Type B pancreatic cell (in vitro differentiated cells): ENCODE measurements at regions not wholly inside any gene's neighbourhood (a gene's known extent, or its start where the extent isn't known, plus 50 kb on each side); places are given as distances from the start of the nearest gene placed in this dataset.
A peak's percentile ranks its signal among the peaks of the same experiment; 100 is the strongest.

Experiments
- DNase-seq: peaks from one replicate; pipeline ENCODE4 v3.0.0; 2021; ENCODE audit warnings: mixed read lengths; ENCODE audit not compliant: unreplicated experiment; ENCODE audit errors: extremely low spot score
- H3K27ac Mint-ChIP-seq: 2 replicates; pipeline ENCODE4 v1.8.0; 2021; ENCODE audit warnings: mild to moderate bottlenecking, mixed read lengths
- H3K27me3 Mint-ChIP-seq: 2 replicates; pipeline ENCODE4 v1.8.0; 2021; ENCODE audit warnings: mixed read lengths
- H3K36me3 Mint-ChIP-seq: 2 replicates; pipeline ENCODE4 v1.8.0; 2021; ENCODE audit warnings: mixed read lengths
- H3K4me1 Mint-ChIP-seq: one replicate; pipeline ENCODE4 v1.8.0; 2021; ENCODE audit warnings: mixed read lengths; ENCODE audit not compliant: unreplicated experiment
- H3K4me3 Mint-ChIP-seq: 2 replicates; pipeline ENCODE4 v1.8.0; 2021; ENCODE audit warnings: mild to moderate bottlenecking, mixed read lengths
- H3K9me3 Mint-ChIP-seq: 2 replicates; pipeline ENCODE4 v1.8.0; 2021; ENCODE audit warnings: mixed read lengths
- CTCF ChIP-seq: fragments of 200-600 bp; sonication (generic); conservative IDR thresholded peaks from 2 replicates; pipeline ENCODE4 v1.5.0; 2021; ENCODE audit warnings: antibody characterized with exemption, mild to moderate bottlenecking

- Mint-ChIP-seq H3K4me1 (peaks cover 4% of the 10 kb centered on the region), H3K36me3 (no peaks in the 10 kb centered on the region), H3K4me3 (no peak overlapping the region), H3K27me3 (no peaks in the 10 kb centered on the region), H3K9me3 (peaks cover 7% of the 10 kb centered on the region), H3K27ac (no peak overlapping the region)
- no peak for TF ChIP-seq CTCF
- no peak for DNase-seq
Measured at GRCh38 chr14:42929806-42930480, 1323.3 kb downstream of the LRFN5 start.

- no peak for DNase-seq
- no peaks in the 10 kb centered on the region for H3K36me3 Mint-ChIP-seq
- no peaks in the 10 kb centered on the region for H3K27me3 Mint-ChIP-seq
- peaks cover 4% of the 10 kb centered on the region for H3K4me1 Mint-ChIP-seq
- H3K4me3 Mint-ChIP-seq: no peak overlapping the region
- no peak for TF ChIP-seq CTCF
- peaks cover 14% of the 10 kb centered on the region for H3K9me3 Mint-ChIP-seq
- no peak overlapping the region for H3K27ac Mint-ChIP-seq
Measured at GRCh38 chr14:42927313-42927712, 1320.6 kb downstream of the LRFN5 start.

- H3K9me3 Mint-ChIP-seq: peaks cover 11% of the 10 kb centered on the region
- H3K27me3 Mint-ChIP-seq: no peaks in the 10 kb centered on the region
- H3K4me1 Mint-ChIP-seq: no peaks in the 10 kb centered on the region
Measured at GRCh38 chr14:42921901-42922300, 1315.2 kb downstream of the LRFN5 start.

GRCh38 chr14:42918615-42919014, 1311.9 kb downstream of the LRFN5 start:
- Mint-ChIP-seq H3K36me3 (no peaks in the 10 kb centered on the region), H3K4me3 (no peak overlapping the region), H3K27me3 (no peaks in the 10 kb centered on the region), H3K4me1 (no peaks in the 10 kb centered on the region), H3K27ac (no peak overlapping the region), H3K9me3 (peaks cover 7% of the 10 kb centered on the region)
- TF ChIP-seq CTCF: no peak
- DNase-seq: no peak

More at GRCh38 chr14:42921901-42922300, 1315.2 kb downstream of the LRFN5 start:
- no peak for TF ChIP-seq CTCF
- no peaks in the 10 kb centered on the region for H3K36me3 Mint-ChIP-seq
- H3K27ac Mint-ChIP-seq: no peak overlapping the region
- DNase-seq: no peak
- H3K4me3 Mint-ChIP-seq: no peak overlapping the region

- H3K36me3 Mint-ChIP-seq: no peaks in the 10 kb centered on the region
- DNase-seq: no peak
- no peak overlapping the region for H3K4me3 Mint-ChIP-seq
- H3K27me3 Mint-ChIP-seq: no peaks in the 10 kb centered on the region
- H3K27ac Mint-ChIP-seq: no peak overlapping the region
- peak; percentile 41 for TF ChIP-seq CTCF
- no peaks in the 10 kb centered on the region for H3K4me1 Mint-ChIP-seq
- H3K9me3 Mint-ChIP-seq: no peaks in the 10 kb centered on the region
Measured at GRCh38 chr14:42911642-42912041, 1305.0 kb downstream of the LRFN5 start.
